Left ventricle myocardium inferior (tissue), 1 donor: ENCODE measurements at regions not wholly inside any gene's neighbourhood (a gene's known extent, or its start where the extent isn't known, plus 50 kb on each side); places are given as distances from the start of the nearest gene placed in this dataset.
"Not testable (repeated sequence)": the region's sequence is repeated elsewhere in the genome, so short reads cannot be mapped to it uniquely, and the experiment has no call there.

Experiments
- DNase-seq: peaks from one replicate; pipeline ENCODE4 v3.0.0-alpha.2; 2020
- H3K27ac ChIP-seq: fragments of 200-600 bp; replicated peaks from 2 replicates; pipeline ENCODE4 v1.8.0; 2021
- H3K27me3 ChIP-seq: fragments of 200-600 bp; 2 replicates; pipeline ENCODE4 v1.8.0; 2021; ENCODE audit warnings: low read depth
- H3K36me3 ChIP-seq: fragments of 200-600 bp; 2 replicates; pipeline ENCODE4 v1.8.0; 2021
- H3K4me1 ChIP-seq: fragments of 200-600 bp; 2 replicates; pipeline ENCODE4 v1.8.0; 2021
- H3K4me3 ChIP-seq: fragments of 200-600 bp; 2 replicates; pipeline ENCODE4 v1.8.0; 2021; ENCODE audit warnings: mild to moderate bottlenecking, moderate library complexity
- H3K9me3 ChIP-seq: fragments of 200-600 bp; replicated peaks from 2 replicates; pipeline ENCODE4 v1.8.0; 2021
- intact Hi-C: fragments of 100-400 bp; cut with micrococcal nuclease; formaldehyde crosslinking; loops from one replicate; pipeline ENCODE4 v1.11.0; 2022
- TF ChIP-seq, protein P1 (sequence below): fragments of 200-600 bp; IDR thresholded peaks from 2 replicates; pipeline ENCODE4 v1.8.0; 2021; ENCODE audit warnings: antibody characterized with exemption, mild to moderate bottlenecking, borderline replicate concordance
- donor health status: DM: no; HTN: yes; CAD: no; lungs with severe emphysema.

- intact Hi-C loops: no loop called here
- Histone ChIP-seq H3K36me3 (no peaks in the 10 kb centered on the region), H3K9me3 (no peaks in the 10 kb centered on the region), H3K4me3 (no peak overlapping the region), H3K27me3 (no peaks in the 10 kb centered on the region), H3K4me1 (peaks cover 8% of the 10 kb centered on the region), H3K27ac (peak overlapping the region; percentile 95)
- no peak for DNase-seq
- TF ChIP-seq, protein P1, sequence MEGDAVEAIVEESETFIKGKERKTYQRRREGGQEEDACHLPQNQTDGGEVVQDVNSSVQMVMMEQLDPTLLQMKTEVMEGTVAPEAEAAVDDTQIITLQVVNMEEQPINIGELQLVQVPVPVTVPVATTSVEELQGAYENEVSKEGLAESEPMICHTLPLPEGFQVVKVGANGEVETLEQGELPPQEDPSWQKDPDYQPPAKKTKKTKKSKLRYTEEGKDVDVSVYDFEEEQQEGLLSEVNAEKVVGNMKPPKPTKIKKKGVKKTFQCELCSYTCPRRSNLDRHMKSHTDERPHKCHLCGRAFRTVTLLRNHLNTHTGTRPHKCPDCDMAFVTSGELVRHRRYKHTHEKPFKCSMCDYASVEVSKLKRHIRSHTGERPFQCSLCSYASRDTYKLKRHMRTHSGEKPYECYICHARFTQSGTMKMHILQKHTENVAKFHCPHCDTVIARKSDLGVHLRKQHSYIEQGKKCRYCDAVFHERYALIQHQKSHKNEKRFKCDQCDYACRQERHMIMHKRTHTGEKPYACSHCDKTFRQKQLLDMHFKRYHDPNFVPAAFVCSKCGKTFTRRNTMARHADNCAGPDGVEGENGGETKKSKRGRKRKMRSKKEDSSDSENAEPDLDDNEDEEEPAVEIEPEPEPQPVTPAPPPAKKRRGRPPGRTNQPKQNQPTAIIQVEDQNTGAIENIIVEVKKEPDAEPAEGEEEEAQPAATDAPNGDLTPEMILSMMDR: no peak
Observed at GRCh38 chrX:54640736-54641135, 110.7 kb downstream of the GNL3L start.

DNA sequence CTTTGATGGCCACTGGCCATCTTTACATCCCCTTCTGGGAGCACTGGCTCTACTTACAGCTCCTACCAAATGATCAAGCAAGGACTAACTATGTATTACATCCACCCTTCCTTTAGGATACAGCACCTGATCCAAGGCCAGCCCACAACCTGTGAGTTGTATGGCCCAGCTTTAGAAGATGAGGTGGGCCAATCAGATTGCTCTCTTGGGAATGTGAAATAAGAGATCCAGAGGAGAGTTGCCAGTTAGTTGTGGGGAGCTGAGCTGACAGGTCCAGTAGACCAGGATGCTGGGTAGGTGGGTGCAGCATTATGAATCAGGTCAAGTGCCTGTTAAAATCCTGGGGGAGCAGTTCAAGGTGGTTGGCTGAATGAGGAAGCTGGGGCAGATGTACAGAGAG is 111.5 kb downstream of the GNL3L start:
- Histone ChIP-seq H3K4me3 (no peak overlapping the region), H3K27ac (no peak overlapping the region), H3K36me3 (no peaks in the 10 kb centered on the region), H3K9me3 (no peaks in the 10 kb centered on the region), H3K4me1 (peaks cover 8% of the 10 kb centered on the region), H3K27me3 (no peaks in the 10 kb centered on the region)
- TF ChIP-seq, protein P1: no peak
- intact Hi-C loops: no loop called here
- DNase-seq: no peak

DNA sequence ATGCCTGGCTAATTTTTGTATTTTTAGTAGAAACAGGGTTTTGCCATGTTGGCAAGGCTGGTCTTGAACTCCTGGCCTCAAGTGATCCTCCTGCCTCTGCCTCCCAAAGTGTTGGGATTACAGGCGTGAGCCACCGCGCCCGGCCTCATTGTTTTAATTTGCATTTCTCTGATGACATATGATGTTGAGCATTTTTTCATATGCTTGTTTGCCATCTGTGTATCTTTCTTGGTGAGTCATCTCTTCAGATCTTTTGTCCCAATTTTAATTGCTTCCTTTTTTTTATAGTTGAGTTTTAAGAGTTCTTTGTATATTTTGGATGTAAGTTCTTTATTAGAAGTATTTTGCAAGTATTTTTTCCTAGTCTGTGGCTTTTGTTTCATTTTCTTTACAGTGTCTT is 117.6 kb downstream of the GNL3L start:
- H3K36me3 ChIP-seq, H3K4me1 ChIP-seq, intact Hi-C loops, H3K27me3 ChIP-seq, H3K9me3 ChIP-seq, DNase-seq, H3K27ac ChIP-seq, H3K4me3 ChIP-seq: not testable (repeated sequence)

GRCh38 chrX:54659547-54659946 is 129.5 kb downstream of the GNL3L start:
- Histone ChIP-seq H3K9me3 (peaks cover 18% of the 10 kb centered on the region), H3K27ac (no peak overlapping the region), H3K4me3 (no peak overlapping the region), H3K27me3 (no peaks in the 10 kb centered on the region), H3K36me3 (no peaks in the 10 kb centered on the region), H3K4me1 (no peaks in the 10 kb centered on the region)
- intact Hi-C loops: no loop called here
- DNase-seq: no peak
- TF ChIP-seq, protein P1: no peak

GRCh38 chrX:54675762-54676161 is 122.3 kb downstream of the ITIH6 start:
- no peak for DNase-seq
- TF ChIP-seq, protein P1: no peak
- intact Hi-C loops: no loop called here
- Histone ChIP-seq H3K4me1 (no peaks in the 10 kb centered on the region), H3K36me3 (no peaks in the 10 kb centered on the region), H3K4me3 (no peak overlapping the region), H3K27me3 (no peaks in the 10 kb centered on the region), H3K9me3 (peaks cover 16% of the 10 kb centered on the region), H3K27ac (no peak overlapping the region)

GRCh38 chrX:54695231-54695630 is 102.8 kb downstream of the ITIH6 start:
- Histone ChIP-seq H3K27ac (no peak overlapping the region), H3K4me1 (no peaks in the 10 kb centered on the region), H3K4me3 (no peak overlapping the region), H3K9me3 (peaks cover 4% of the 10 kb centered on the region), H3K27me3 (no peaks in the 10 kb centered on the region), H3K36me3 (no peaks in the 10 kb centered on the region)
- TF ChIP-seq, protein P1: no peak
- no peak for DNase-seq
- intact Hi-C loops: no loop called here
